NOMO-1 treated with DMSO at 0.1 percent for 48 hours (cell line): ENCODE measurements at regions not wholly inside any gene's neighbourhood (a gene's known extent, or its start where the extent isn't known, plus 50 kb on each side); places are given as distances from the start of the nearest gene placed in this dataset.
"Not testable (repeated sequence)": the region's sequence is repeated elsewhere in the genome, so short reads cannot be mapped to it uniquely, and the experiment has no call there.

Experiments
- DNase-seq: peaks from one replicate; lab custom pipeline; 2025; ENCODE audit not compliant: unreplicated experiment; lab: John Stamatoyannopoulos, UW

- no peak for DNase-seq
Measured at GRCh38 chr17:34051046-34051445, 204.0 kb upstream of the CCL2 start.

GRCh38 chr17:34054495-34054894, 200.6 kb upstream of the CCL2 start:
- DNase-seq, result no peak

- no peak for DNase-seq
Measured at GRCh38 chr17:34055606-34056005, 199.5 kb upstream of the CCL2 start.

GRCh38 chr17:34059423-34060220, 195.5 kb upstream of the CCL2 start:
- DNase-seq, result no peak

- no peak for DNase-seq
Measured at GRCh38 chr17:34066528-34066927, 188.6 kb upstream of the CCL2 start.

- no peak for DNase-seq
Measured at GRCh38 chr17:34067011-34067410, 188.1 kb upstream of the CCL2 start.

GRCh38 chr17:34068571-34068970, 186.5 kb upstream of the CCL2 start:
- no peak for DNase-seq

GRCh38 chr17:34070712-34071111, 184.4 kb upstream of the CCL2 start:
- DNase-seq, result no peak

GRCh38 chr17:34071886-34072420, 183.1 kb upstream of the CCL2 start:
- DNase-seq, result no peak

GRCh38 chr17:34075076-34075475, 180.0 kb upstream of the CCL2 start:
- DNase-seq, result no peak

- DNase-seq, result no peak
Measured at GRCh38 chr17:34076743-34077631, 178.1 kb upstream of the CCL2 start.

GRCh38 chr17:34081269-34081668, 173.8 kb upstream of the CCL2 start:
- DNase-seq, result no peak

- DNase-seq, result no peak
Measured at GRCh38 chr17:34082404-34082803, 172.7 kb upstream of the CCL2 start.

- not testable (repeated sequence) for DNase-seq
Measured at GRCh38 chr17:34089042-34089441, 166.0 kb upstream of the CCL2 start.

- no peak for DNase-seq
Measured at GRCh38 chr17:34090593-34090992, 164.5 kb upstream of the CCL2 start.

GRCh38 chr17:34091975-34092374, 163.1 kb upstream of the CCL2 start:
- no peak for DNase-seq

GRCh38 chr17:34095106-34095505, 160.0 kb upstream of the CCL2 start:
- DNase-seq, result no peak

- no peak for DNase-seq
Measured at GRCh38 chr17:34098699-34099098, 156.4 kb upstream of the CCL2 start.

GRCh38 chr17:34099859-34100515, 155.1 kb upstream of the CCL2 start:
- no peak for DNase-seq

- DNase-seq, result no peak
Measured at GRCh38 chr17:34107019-34107418, 148.1 kb upstream of the CCL2 start.

GRCh38 chr17:34110315-34110714, 144.8 kb upstream of the CCL2 start:
- no peak for DNase-seq
